ENCODE measurements at regions not wholly inside any gene's neighbourhood (a gene's known extent, or its start where the extent isn't known, plus 50 kb on each side); places are given as distances from the start of the nearest gene placed in this dataset.

- Mint-ChIP-seq H3K4me1 (no peaks in the 10 kb centered on the region), H3K4me3 (no peak overlapping the region), H3K27me3 (peaks cover 8% of the 10 kb centered on the region), H3K9me3 (ENCODE audit: insufficient read depth) (no peaks in the 10 kb centered on the region), H3K27ac (no peak overlapping the region)
- Histone ChIP-seq H3K27me3 (replicated peaks in 1 of 4; ENCODE audit: control extremely low read depth in 1 of 4, control insufficient read depth in 3 of 4, insufficient read depth in 4 of 4, low read length in 3 of 4) (no peaks in the 10 kb centered on the region), H2AFZ (ENCODE audit: insufficient read depth, low read depth, low read length, poor library complexity, severe bottlenecking) (no peak overlapping the region), H3K4me2 (replicated peaks; ENCODE audit: low read depth, low read length, poor library complexity, severe bottlenecking) (no peak overlapping the region), H3K4me3 (ENCODE audit: control extremely low read depth in 1 of 5, extremely low read depth in 1 of 5, insufficient read depth in 1 of 5, low read depth in 2 of 5, low read length in 4 of 5) (no peak overlapping the region), H3K4me1 (ENCODE audit: control insufficient read depth in 2 of 2, insufficient read depth in 2 of 2, low read length in 2 of 2) (no peaks in the 10 kb centered on the region), H4K20me1 (ENCODE audit: control insufficient read depth, insufficient read depth, low read length, poor library complexity, severe bottlenecking) (no peaks in the 10 kb centered on the region), H3K79me2 (ENCODE audit: control insufficient read depth, insufficient read depth, low read length) (no peaks in the 10 kb centered on the region), H3K36me3 (replicated peaks in 1 of 2; ENCODE audit: control extremely low read depth in 1 of 2, control insufficient read depth in 1 of 2, extremely low read depth in 1 of 2, insufficient read depth in 2 of 2, low read length in 1 of 2) (no peaks in the 10 kb centered on the region), H3K9ac (ENCODE audit: low read length) (no peak overlapping the region), H3K27ac (ENCODE audit: low read length in 2 of 2) (no peak overlapping the region), H3K9me3 (ENCODE audit: control extremely low read depth in 1 of 3, control insufficient read depth in 2 of 3, insufficient read depth in 1 of 3, low read length in 2 of 3) (no peaks in the 10 kb centered on the region)
- CTCF ChIA-PET, result no interaction called here
- POLR2A ChIA-PET, result no interaction called here
- intact Hi-C loops (cut with micrococcal nuclease), result no loop called here
- ATAC-seq (ENCODE audit: low read depth) (no peak), DNase-seq (no peak)
- TF ChIP-seq, protein P1, sequence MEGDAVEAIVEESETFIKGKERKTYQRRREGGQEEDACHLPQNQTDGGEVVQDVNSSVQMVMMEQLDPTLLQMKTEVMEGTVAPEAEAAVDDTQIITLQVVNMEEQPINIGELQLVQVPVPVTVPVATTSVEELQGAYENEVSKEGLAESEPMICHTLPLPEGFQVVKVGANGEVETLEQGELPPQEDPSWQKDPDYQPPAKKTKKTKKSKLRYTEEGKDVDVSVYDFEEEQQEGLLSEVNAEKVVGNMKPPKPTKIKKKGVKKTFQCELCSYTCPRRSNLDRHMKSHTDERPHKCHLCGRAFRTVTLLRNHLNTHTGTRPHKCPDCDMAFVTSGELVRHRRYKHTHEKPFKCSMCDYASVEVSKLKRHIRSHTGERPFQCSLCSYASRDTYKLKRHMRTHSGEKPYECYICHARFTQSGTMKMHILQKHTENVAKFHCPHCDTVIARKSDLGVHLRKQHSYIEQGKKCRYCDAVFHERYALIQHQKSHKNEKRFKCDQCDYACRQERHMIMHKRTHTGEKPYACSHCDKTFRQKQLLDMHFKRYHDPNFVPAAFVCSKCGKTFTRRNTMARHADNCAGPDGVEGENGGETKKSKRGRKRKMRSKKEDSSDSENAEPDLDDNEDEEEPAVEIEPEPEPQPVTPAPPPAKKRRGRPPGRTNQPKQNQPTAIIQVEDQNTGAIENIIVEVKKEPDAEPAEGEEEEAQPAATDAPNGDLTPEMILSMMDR (IDR thresholded peaks at IDR 0.05), result no peak
- TF ChIP-seq EZH2 (IDR thresholded peaks at IDR 0.05; ENCODE audit: borderline replicate concordance, insufficient read depth, low read depth, low read length, poor library complexity, severe bottlenecking), result no peak
- 43% methylated on average over 1 of the region's 2 CpGs for WGBS (ENCODE audit: insufficient coverage)
These were observed 68.6 kb downstream of the TNP1 start for GRCh38 chr2:216791303-216791702.

DNA sequence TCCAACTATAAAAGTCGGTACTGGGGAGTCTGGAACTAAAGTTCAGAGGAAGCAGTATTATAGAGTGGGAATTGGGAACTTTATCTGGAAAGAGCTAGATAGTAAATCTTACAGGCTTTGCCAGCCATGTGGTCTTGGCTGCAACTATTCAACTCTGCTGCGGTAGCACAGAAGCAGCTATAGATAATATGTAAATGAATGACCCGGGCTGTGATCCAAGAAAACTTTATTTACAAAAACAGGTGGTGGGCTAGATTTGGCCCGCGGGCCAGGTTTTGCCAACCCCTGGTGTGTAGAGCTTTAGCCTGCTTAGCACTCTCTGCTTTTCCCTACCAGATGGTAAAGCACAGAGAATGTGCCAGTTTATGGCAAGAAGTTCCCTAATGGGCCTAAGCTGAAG lies 70.8 kb downstream of the TNP1 start:
- Mint-ChIP-seq H3K9me3 (ENCODE audit: insufficient read depth) (no peaks in the 10 kb centered on the region), H3K4me3 (no peak overlapping the region), H3K27me3 (peaks cover 17% of the 10 kb centered on the region), H3K27ac (no peak overlapping the region), H3K4me1 (no peaks in the 10 kb centered on the region)
- no peak overlapping the region for H2AFZ ChIP-seq (ENCODE audit: insufficient read depth, low read depth, low read length, poor library complexity, severe bottlenecking)
- DNase-seq (no peak), ATAC-seq (ENCODE audit: low read depth) (no peak)
- H3K9me3 ChIP-seq (ENCODE audit: control extremely low read depth in 1 of 3, control insufficient read depth in 2 of 3, insufficient read depth in 1 of 3, low read length in 2 of 3), result no peaks in the 10 kb centered on the region
- H3K4me1 ChIP-seq (ENCODE audit: control insufficient read depth in 2 of 2, insufficient read depth in 2 of 2, low read length in 2 of 2), result no peaks in the 10 kb centered on the region
- no peak overlapping the region for H3K9ac ChIP-seq (ENCODE audit: low read length)
- H3K27me3 ChIP-seq (replicated peaks in 1 of 4; ENCODE audit: control extremely low read depth in 1 of 4, control insufficient read depth in 3 of 4, insufficient read depth in 4 of 4, low read length in 3 of 4), result no peaks in the 10 kb centered on the region
- H3K36me3 ChIP-seq (replicated peaks in 1 of 2; ENCODE audit: control extremely low read depth in 1 of 2, control insufficient read depth in 1 of 2, extremely low read depth in 1 of 2, insufficient read depth in 2 of 2, low read length in 1 of 2), result no peaks in the 10 kb centered on the region
- POLR2A ChIA-PET, result no interaction called here
- intact Hi-C loops (cut with micrococcal nuclease), result no loop called here
- H4K20me1 ChIP-seq (ENCODE audit: control insufficient read depth, insufficient read depth, low read length, poor library complexity, severe bottlenecking), result no peaks in the 10 kb centered on the region
- TF ChIP-seq EZH2 (IDR thresholded peaks at IDR 0.05; ENCODE audit: borderline replicate concordance, insufficient read depth, low read depth, low read length, poor library complexity, severe bottlenecking), result no peak
- TF ChIP-seq, protein P1 (IDR thresholded peaks at IDR 0.05), result no peak
- H3K79me2 ChIP-seq (ENCODE audit: control insufficient read depth, insufficient read depth, low read length), result no peaks in the 10 kb centered on the region
- H3K27ac ChIP-seq (ENCODE audit: low read length in 2 of 2), result no peak overlapping the region
- no peak overlapping the region for H3K4me3 ChIP-seq (ENCODE audit: control extremely low read depth in 1 of 5, extremely low read depth in 1 of 5, insufficient read depth in 1 of 5, low read depth in 2 of 5, low read length in 4 of 5)
- CTCF ChIA-PET, result no interaction called here
- H3K4me2 ChIP-seq (replicated peaks; ENCODE audit: low read depth, low read length, poor library complexity, severe bottlenecking), result no peak overlapping the region
- 100% methylated on average over 3 of the region's 5 CpGs for whole genome bisulfite sequencing (ENCODE audit: insufficient coverage)

Data from B cell (primary cell).